Spinal cord (tissue), 9 donors: ENCODE measurements at regions not wholly inside any gene's neighbourhood (a gene's known extent, or its start where the extent isn't known, plus 50 kb on each side); places are given as distances from the start of the nearest gene placed in this dataset.
A peak's percentile ranks its signal among the peaks of the same experiment; 100 is the strongest.

ENCODE experiments used
- DNase-seq, 6 donors: peaks; one replicate each; pipeline versions ENCODE4 v3.0.0 to v3.0.0-alpha.2; 2013 to 2015; ENCODE audit warnings: low spot score in 6 of 6, low read depth in 4 of 6
- H3K27ac ChIP-seq: one replicate; pipeline ENCODE4 v1.5.1; 2013; ENCODE audit warnings: low read depth, low read length, control low read depth
- H3K27me3 ChIP-seq: one replicate; pipeline ENCODE4 v1.6.1; 2013; ENCODE audit warnings: low read length; ENCODE audit not compliant: control insufficient read depth, insufficient read depth
- H3K36me3 ChIP-seq: one replicate; pipeline ENCODE4 v1.6.1; 2013; ENCODE audit warnings: low read length; ENCODE audit not compliant: control insufficient read depth, insufficient read depth
- H3K4me1 ChIP-seq: one replicate; pipeline ENCODE4 v1.6.1; 2013; ENCODE audit warnings: low read length; ENCODE audit not compliant: control insufficient read depth, insufficient read depth
- H3K4me3 ChIP-seq: one replicate; pipeline ENCODE4 v1.5.1; 2013; ENCODE audit warnings: low read depth, low read length, control low read depth
- H3K9me3 ChIP-seq: one replicate; pipeline ENCODE4 v1.6.1; 2013; ENCODE audit warnings: low read length; ENCODE audit not compliant: control insufficient read depth, insufficient read depth
- WGBS: methylation state at CpG from one replicate; pipeline ENCODE4 v1.1.5; 2013; ENCODE audit warnings: missing lambda C conversion rate; ENCODE audit not compliant: insufficient coverage; 5-methylcytosine and 5-hydroxymethylcytosine counted together
- donor health status: healthy.

GRCh38 chr4:19266566-19266965 is 985.1 kb upstream of the SLIT2 start:
- Histone ChIP-seq H3K4me1 (no peaks in the 10 kb centered on the region), H3K9me3 (no peaks in the 10 kb centered on the region), H3K36me3 (no peaks in the 10 kb centered on the region), H3K4me3 (no peak overlapping the region), H3K27me3 (no peaks in the 10 kb centered on the region), H3K27ac (no peak overlapping the region)
- WGBS = no CpG with 5 or more reads among the region's 2 CpGs
- peak in 2 of 6 donors; percentile 3 to 8 for DNase-seq

GRCh38 chr4:19262467-19262866 is 989.2 kb upstream of the SLIT2 start:
- Histone ChIP-seq H3K4me3 (no peak overlapping the region), H3K9me3 (no peaks in the 10 kb centered on the region), H3K27me3 (no peaks in the 10 kb centered on the region), H3K4me1 (no peaks in the 10 kb centered on the region), H3K27ac (no peak overlapping the region), H3K36me3 (no peaks in the 10 kb centered on the region)
- DNase-seq = peak in 1 of 6 donors; percentile 2
- WGBS = no CpG with 5 or more reads among the region's 2 CpGs

- no peaks in the 10 kb centered on the region for H3K4me1 ChIP-seq
- H3K27me3 ChIP-seq = no peaks in the 10 kb centered on the region
- H3K36me3 ChIP-seq = no peaks in the 10 kb centered on the region
- peak in 1 of 6 donors; percentile 4 for DNase-seq
- no peak overlapping the region for H3K27ac ChIP-seq
- H3K4me3 ChIP-seq = no peak overlapping the region
- no peaks in the 10 kb centered on the region for H3K9me3 ChIP-seq
- WGBS = no CpG with 5 or more reads among the region's 2 CpGs
Measured at GRCh38 chr4:19260346-19260745, 991.4 kb upstream of the SLIT2 start.

GRCh38 chr4:19259920-19260319 is 991.8 kb upstream of the SLIT2 start:
- H3K4me1 ChIP-seq = no peaks in the 10 kb centered on the region
- no CpG with 5 or more reads among the region's 1 CpG for WGBS
- H3K27me3 ChIP-seq = no peaks in the 10 kb centered on the region
- H3K9me3 ChIP-seq = no peaks in the 10 kb centered on the region
- DNase-seq = no peak
- no peak overlapping the region for H3K4me3 ChIP-seq
- no peaks in the 10 kb centered on the region for H3K36me3 ChIP-seq
- no peak overlapping the region for H3K27ac ChIP-seq

- no peaks in the 10 kb centered on the region for H3K9me3 ChIP-seq
- no peak overlapping the region for H3K4me3 ChIP-seq
- H3K27me3 ChIP-seq = no peaks in the 10 kb centered on the region
- no peaks in the 10 kb centered on the region for H3K36me3 ChIP-seq
- no peak for DNase-seq
- no peak overlapping the region for H3K27ac ChIP-seq
- no peaks in the 10 kb centered on the region for H3K4me1 ChIP-seq
Measured at GRCh38 chr4:19256823-19257222, 994.9 kb upstream of the SLIT2 start.

GRCh38 chr4:19254486-19254885 is 997.2 kb upstream of the SLIT2 start:
- DNase-seq = peak in 2 of 6 donors; percentile 34 to 48
- H3K27ac ChIP-seq = no peak overlapping the region
- H3K36me3 ChIP-seq = no peaks in the 10 kb centered on the region
- H3K4me1 ChIP-seq = no peaks in the 10 kb centered on the region
- H3K9me3 ChIP-seq = no peaks in the 10 kb centered on the region
- H3K4me3 ChIP-seq = no peak overlapping the region
- H3K27me3 ChIP-seq = no peaks in the 10 kb centered on the region

GRCh38 chr4:19248023-19248422 is 1003.7 kb upstream of the SLIT2 start:
- no CpG with 5 or more reads among the region's 4 CpGs for WGBS
- DNase-seq = no peak
- no peaks in the 10 kb centered on the region for H3K36me3 ChIP-seq
- no peak overlapping the region for H3K4me3 ChIP-seq
- H3K9me3 ChIP-seq = no peaks in the 10 kb centered on the region
- no peaks in the 10 kb centered on the region for H3K4me1 ChIP-seq
- H3K27me3 ChIP-seq = no peaks in the 10 kb centered on the region
- no peak overlapping the region for H3K27ac ChIP-seq

GRCh38 chr4:19241895-19242294 is 1009.8 kb upstream of the SLIT2 start:
- no peak for DNase-seq
- Histone ChIP-seq H3K27ac (no peak overlapping the region), H3K4me3 (no peak overlapping the region), H3K36me3 (no peaks in the 10 kb centered on the region), H3K9me3 (no peaks in the 10 kb centered on the region), H3K4me1 (no peaks in the 10 kb centered on the region), H3K27me3 (no peaks in the 10 kb centered on the region)
- WGBS = 79% methylated on average over 4 of the region's 4 CpGs

GRCh38 chr4:19239565-19239964 is 1012.1 kb upstream of the SLIT2 start:
- Histone ChIP-seq H3K27me3 (no peaks in the 10 kb centered on the region), H3K4me1 (no peaks in the 10 kb centered on the region), H3K36me3 (no peaks in the 10 kb centered on the region), H3K27ac (no peak overlapping the region), H3K4me3 (no peak overlapping the region), H3K9me3 (no peaks in the 10 kb centered on the region)
- 100% methylated on average over 1 of the region's 2 CpGs for WGBS
- DNase-seq = no peak

GRCh38 chr4:19236473-19236872 is 1015.2 kb upstream of the SLIT2 start:
- Histone ChIP-seq H3K27me3 (no peaks in the 10 kb centered on the region), H3K4me1 (no peaks in the 10 kb centered on the region), H3K4me3 (no peak overlapping the region), H3K27ac (no peak overlapping the region), H3K36me3 (no peaks in the 10 kb centered on the region), H3K9me3 (no peaks in the 10 kb centered on the region)
- WGBS = 69% methylated on average over 2 of the region's 2 CpGs
- peak in 1 of 6 donors; percentile 6 for DNase-seq
